PC-3 (cell line): ENCODE measurements at regions not wholly inside any gene's neighbourhood (a gene's known extent, or its start where the extent isn't known, plus 50 kb on each side); places are given as distances from the start of the nearest gene placed in this dataset.
"Not testable (repeated sequence)": the region's sequence is repeated elsewhere in the genome, so short reads cannot be mapped to it uniquely, and the experiment has no call there.

ENCODE experiments used
- ATAC-seq: fragments of 200-7000 bp; cut with Tn5 transposase; 2 replicates; pipeline ENCODE4 v1.9.1; 2020; ENCODE audit warnings: mild to moderate bottlenecking, moderate library complexity
- BruUV-seq: library from RNA; stranded (reverse); fragments of 400-500 nt; replicated peaks from 2 replicates; lab custom pipeline; 2021; lab: Mats Ljungman, UMichigan
- CTCF ChIA-PET: fragments of 300-600 bp; sonication (Branson Sonifier 250); formaldehyde crosslinking; loops from one replicate; lab custom pipeline; 2022; ENCODE audit warnings: antibody characterized with exemption; lab: Charles Lee
- POLR2A ChIA-PET: fragments of 300-600 bp; sonication (Branson Sonifier 250); formaldehyde crosslinking; loops from one replicate; lab custom pipeline; 2022; ENCODE audit warnings: antibody characterized with exemption; ENCODE audit not compliant: unreplicated experiment; lab: Charles Lee
- DNase-seq: peaks from one replicate; pipeline ENCODE4 v3.0.0-alpha.2; 2015
- H2AFZ ChIP-seq: fragments of 300-600 bp; sonication (generic); 2 replicates; pipeline ENCODE4 v1.6.0; 2016; ENCODE audit warnings: antibody characterized with exemption, low read length
- H3F3A ChIP-seq: fragments of 300-600 bp; sonication (generic); one replicate; pipeline ENCODE4 v1.6.0; 2017; ENCODE audit warnings: antibody characterized with exemption, low read length, control low read depth, mild to moderate bottlenecking; ENCODE audit not compliant: unreplicated experiment
- H3K27ac ChIP-seq: fragments of 300-600 bp; sonication (generic); 2 replicates; pipeline ENCODE4 v1.5.1; 2016; ENCODE audit warnings: mild to moderate bottlenecking, low read length
- H3K27me3 ChIP-seq: fragments of 300-600 bp; sonication (generic); 2 replicates; pipeline ENCODE4 v1.6.1; 2016; ENCODE audit warnings: low read length, mixed read lengths
- H3K36me3 ChIP-seq: fragments of 300-600 bp; sonication (generic); 2 replicates; pipeline ENCODE4 v1.6.1; 2016; ENCODE audit warnings: low read depth, mixed run types, low read length, mixed read lengths
- H3K4me1 ChIP-seq: fragments of 300-600 bp; sonication (generic); 2 replicates; pipeline ENCODE4 v1.5.1; 2016; ENCODE audit warnings: low read length; ENCODE audit not compliant: insufficient read depth
- H3K4me2 ChIP-seq: fragments of 300-600 bp; sonication (generic); 2 replicates; pipeline ENCODE4 v1.6.0; 2016; ENCODE audit warnings: low read length
- H3K4me3 ChIP-seq: fragments of 300-600 bp; sonication (generic); 2 replicates; pipeline ENCODE4 v1.5.1; 2016; ENCODE audit warnings: mild to moderate bottlenecking, low read length, mixed read lengths
- H3K79me2 ChIP-seq: fragments of 300-600 bp; sonication (generic); 2 replicates; pipeline ENCODE4 v1.6.1; 2017; ENCODE audit warnings: low read length, mixed read lengths
- H3K9ac ChIP-seq: fragments of 300-600 bp; sonication (generic); 2 replicates; pipeline ENCODE4 v1.6.0; 2016; ENCODE audit warnings: mild to moderate bottlenecking, low read length
- H3K9me2 ChIP-seq: fragments of 300-600 bp; sonication (generic); replicated peaks from 2 replicates; pipeline ENCODE4 v1.6.1; 2016; ENCODE audit warnings: mixed run types, low read length, mixed read lengths
- H3K9me3 ChIP-seq: fragments of 300-600 bp; sonication (generic); 2 replicates; pipeline ENCODE4 v1.6.1; 2016; ENCODE audit warnings: low read length, mixed read lengths
- H4K20me1 ChIP-seq: fragments of 300-600 bp; sonication (generic); 2 replicates; pipeline ENCODE4 v1.6.1; 2016; ENCODE audit warnings: low read length, mixed read lengths
- EZH2 ChIP-seq: fragments of 300-600 bp; sonication (generic); IDR thresholded peaks from one replicate; pipeline ENCODE4 v1.6.1; 2017; ENCODE audit warnings: antibody characterized with exemption, mild to moderate bottlenecking, low read length; ENCODE audit not compliant: unreplicated experiment
- EZH2phosphoT487 ChIP-seq: fragments of 300-600 bp; sonication (generic); IDR thresholded peaks from 2 replicates; pipeline ENCODE4 v1.6.1; 2018; ENCODE audit warnings: mild to moderate bottlenecking, antibody characterized with exemption, low read length, borderline replicate concordance
- intact Hi-C: fragments of 100-400 bp; cut with micrococcal nuclease; formaldehyde crosslinking; loops from 2 replicates; pipeline ENCODE4 v1.9.0; 2023
- TF ChIP-seq, protein P1 (sequence below): fragments of 300-600 bp; sonication (generic); conservative IDR thresholded peaks from 2 replicates; pipeline ENCODE4 v1.5.1; 2017; ENCODE audit warnings: antibody characterized with exemption, low read depth, mild to moderate bottlenecking, low read length

DNA sequence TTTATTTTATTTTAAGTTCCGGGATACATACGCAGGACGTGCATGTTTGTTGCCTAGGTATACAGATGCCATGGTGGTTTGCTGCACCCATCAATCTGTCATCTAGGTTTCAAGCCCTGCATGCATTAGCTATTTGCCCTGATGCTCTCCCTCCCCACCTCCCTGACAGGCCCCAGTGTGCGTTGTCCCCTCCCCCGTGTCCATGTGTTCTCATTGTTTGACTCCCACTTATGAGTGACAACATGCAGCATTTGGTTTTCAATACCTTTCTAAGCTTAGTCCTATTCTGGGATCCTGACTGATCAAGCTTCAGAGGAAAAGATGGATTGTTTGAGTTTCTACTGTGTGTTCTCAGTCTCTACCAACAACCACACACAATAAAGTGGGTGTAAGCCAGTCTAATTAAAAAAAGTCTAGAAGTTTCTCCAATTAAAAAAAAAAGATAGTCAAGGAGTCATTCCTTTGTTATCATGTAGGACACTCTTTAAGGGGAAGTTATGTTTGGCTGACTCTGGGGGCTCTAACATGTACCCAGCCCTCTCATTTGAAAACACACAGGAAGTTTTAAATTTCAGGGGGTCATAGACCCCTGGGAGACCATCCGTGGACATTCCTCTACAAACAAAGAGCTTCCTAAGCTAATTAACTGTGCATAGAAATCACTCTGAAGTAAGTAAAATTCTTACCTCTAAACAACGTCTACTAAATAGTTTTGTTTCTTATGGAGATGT is 66.3 kb upstream of the ADAMTS18 start:
- POLR2A ChIA-PET: no interaction called here
- H3K27ac ChIP-seq: no peak overlapping the region
- H3K4me2 ChIP-seq: no peak overlapping the region
- DNase-seq (no peak), ATAC-seq (no peak)
- H3K4me3 ChIP-seq: no peak overlapping the region
- H2AFZ ChIP-seq: no peak overlapping the region
- no peaks in the 10 kb centered on the region for H4K20me1 ChIP-seq
- TF ChIP-seq EZH2: no peak
- TF ChIP-seq, protein P1, sequence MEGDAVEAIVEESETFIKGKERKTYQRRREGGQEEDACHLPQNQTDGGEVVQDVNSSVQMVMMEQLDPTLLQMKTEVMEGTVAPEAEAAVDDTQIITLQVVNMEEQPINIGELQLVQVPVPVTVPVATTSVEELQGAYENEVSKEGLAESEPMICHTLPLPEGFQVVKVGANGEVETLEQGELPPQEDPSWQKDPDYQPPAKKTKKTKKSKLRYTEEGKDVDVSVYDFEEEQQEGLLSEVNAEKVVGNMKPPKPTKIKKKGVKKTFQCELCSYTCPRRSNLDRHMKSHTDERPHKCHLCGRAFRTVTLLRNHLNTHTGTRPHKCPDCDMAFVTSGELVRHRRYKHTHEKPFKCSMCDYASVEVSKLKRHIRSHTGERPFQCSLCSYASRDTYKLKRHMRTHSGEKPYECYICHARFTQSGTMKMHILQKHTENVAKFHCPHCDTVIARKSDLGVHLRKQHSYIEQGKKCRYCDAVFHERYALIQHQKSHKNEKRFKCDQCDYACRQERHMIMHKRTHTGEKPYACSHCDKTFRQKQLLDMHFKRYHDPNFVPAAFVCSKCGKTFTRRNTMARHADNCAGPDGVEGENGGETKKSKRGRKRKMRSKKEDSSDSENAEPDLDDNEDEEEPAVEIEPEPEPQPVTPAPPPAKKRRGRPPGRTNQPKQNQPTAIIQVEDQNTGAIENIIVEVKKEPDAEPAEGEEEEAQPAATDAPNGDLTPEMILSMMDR: no peak
- TF ChIP-seq EZH2phosphoT487: no peak
- no peaks in the 10 kb centered on the region for H3K79me2 ChIP-seq
- no peaks in the 10 kb centered on the region for H3K36me3 ChIP-seq
- no peaks in the 10 kb centered on the region for H3F3A ChIP-seq
- CTCF ChIA-PET: no interaction called here
- no peaks in the 10 kb centered on the region for H3K9me3 ChIP-seq
- no peaks in the 10 kb centered on the region for H3K9me2 ChIP-seq
- H3K27me3 ChIP-seq: no peaks in the 10 kb centered on the region; the same call in 1 of the 2 replicates
- no TSS peak for BruUV-seq
- H3K4me1 ChIP-seq: no peaks in the 10 kb centered on the region
- intact Hi-C loops: no loop called here
- no peak overlapping the region for H3K9ac ChIP-seq

DNA sequence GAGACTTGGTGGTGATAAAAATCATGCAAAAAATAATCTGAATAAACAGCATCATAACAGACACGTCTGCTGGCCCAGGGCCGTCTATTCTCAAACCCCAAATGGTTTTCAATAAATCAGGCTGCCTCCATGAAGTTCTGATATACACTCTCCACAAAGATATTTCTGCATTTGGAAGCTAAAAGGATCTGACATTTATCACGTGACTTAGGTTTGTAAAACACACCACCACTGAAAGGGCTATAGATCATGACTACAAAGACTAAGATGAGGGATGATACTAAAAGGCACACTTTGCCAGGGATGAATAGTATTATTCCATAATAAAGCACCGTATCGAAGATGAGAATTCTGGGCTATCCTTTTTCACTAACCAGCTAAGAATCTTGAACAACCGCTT is 67.6 kb upstream of the ADAMTS18 start:
- Histone ChIP-seq H3K36me3 (no peaks in the 10 kb centered on the region), H3K27me3 (no peaks in the 10 kb centered on the region; the same call in 1 of the 2 replicates), H3F3A (no peaks in the 10 kb centered on the region), H3K4me1 (no peaks in the 10 kb centered on the region), H3K9me3 (no peaks in the 10 kb centered on the region), H3K9ac (no peak overlapping the region), H2AFZ (no peak overlapping the region), H3K79me2 (no peaks in the 10 kb centered on the region), H3K4me3 (no peak overlapping the region), H3K27ac (no peak overlapping the region), H3K4me2 (no peak overlapping the region), H4K20me1 (no peaks in the 10 kb centered on the region), H3K9me2 (no peaks in the 10 kb centered on the region)
- TF ChIP-seq, protein P1: no peak
- TF ChIP-seq EZH2 (no peak), EZH2phosphoT487 (no peak)
- no TSS peak for BruUV-seq
- ChIA-PET POLR2A (no interaction called here), CTCF (no interaction called here)
- DNase-seq (no peak), ATAC-seq (no peak)
- intact Hi-C loops: no loop called here

GRCh38 chr16:77506492-77506891 is 71.7 kb upstream of the ADAMTS18 start:
- H3K27ac ChIP-seq, DNase-seq, H3K9ac ChIP-seq, POLR2A ChIA-PET, H3F3A ChIP-seq, H2AFZ ChIP-seq, H3K27me3 ChIP-seq, H4K20me1 ChIP-seq, BruUV-seq, CTCF ChIA-PET, H3K36me3 ChIP-seq, H3K4me1 ChIP-seq, intact Hi-C loops, ATAC-seq, H3K79me2 ChIP-seq, H3K4me2 ChIP-seq, H3K9me3 ChIP-seq, H3K9me2 ChIP-seq, H3K4me3 ChIP-seq: not testable (repeated sequence)
